ENCODE measurements at regions not wholly inside any gene's neighbourhood (a gene's known extent, or its start where the extent isn't known, plus 50 kb on each side); places are given as distances from the start of the nearest gene placed in this dataset.
"Not testable (repeated sequence)": the region's sequence is repeated elsewhere in the genome, so short reads cannot be mapped to it uniquely, and the experiment has no call there.

- no peak for TF ChIP-seq CTCF (IDR thresholded peaks at IDR 0.05; ENCODE audit: low read depth, low read length, missing control alignments)
- no peak overlapping the region for H3K4me3 ChIP-seq (ENCODE audit: low read depth, low read length)
- in situ Hi-C loops (cut with HindIII; ENCODE audit: low sequenced_read_pairs) = no loop called here
- DNase-seq (ENCODE audit: low read depth) = no peak
Observed at GRCh38 chr1:163973586-163973985, 585.4 kb upstream of the PBX1 start.

- TF ChIP-seq CTCF (IDR thresholded peaks at IDR 0.05; ENCODE audit: low read depth, low read length, missing control alignments) = no peak
- in situ Hi-C loops (cut with HindIII; ENCODE audit: low sequenced_read_pairs) = no loop called here
- no peak for DNase-seq (ENCODE audit: low read depth)
- no peak overlapping the region for H3K4me3 ChIP-seq (ENCODE audit: low read depth, low read length)
Observed at GRCh38 chr1:163974120-163974519, 584.9 kb upstream of the PBX1 start.

- in situ Hi-C loops (cut with HindIII; ENCODE audit: low sequenced_read_pairs) = no loop called here
- DNase-seq (ENCODE audit: low read depth) = no peak
- no peak overlapping the region for H3K4me3 ChIP-seq (ENCODE audit: low read depth, low read length)
- no peak for TF ChIP-seq CTCF (IDR thresholded peaks at IDR 0.05; ENCODE audit: low read depth, low read length, missing control alignments)
Observed at GRCh38 chr1:163980394-163980793, 578.6 kb upstream of the PBX1 start.

- in situ Hi-C loops (cut with HindIII; ENCODE audit: low sequenced_read_pairs) = no loop called here
- no peak overlapping the region for H3K4me3 ChIP-seq (ENCODE audit: low read depth, low read length)
- DNase-seq (ENCODE audit: low read depth) = no peak
- no peak for TF ChIP-seq CTCF (IDR thresholded peaks at IDR 0.05; ENCODE audit: low read depth, low read length, missing control alignments)
Observed at GRCh38 chr1:163981500-163982030, 577.4 kb upstream of the PBX1 start.

- no peak for TF ChIP-seq CTCF (IDR thresholded peaks at IDR 0.05; ENCODE audit: low read depth, low read length, missing control alignments)
- H3K4me3 ChIP-seq (ENCODE audit: low read depth, low read length) = no peak overlapping the region
- in situ Hi-C loops (cut with HindIII; ENCODE audit: low sequenced_read_pairs) = no loop called here
- DNase-seq (ENCODE audit: low read depth) = no peak
Observed at GRCh38 chr1:163983097-163983496, 575.9 kb upstream of the PBX1 start.

- H3K4me3 ChIP-seq (ENCODE audit: low read depth, low read length) = no peak overlapping the region
- no peak for DNase-seq (ENCODE audit: low read depth)
- TF ChIP-seq CTCF (IDR thresholded peaks at IDR 0.05; ENCODE audit: low read depth, low read length, missing control alignments) = no peak
- in situ Hi-C loops (cut with HindIII; ENCODE audit: low sequenced_read_pairs) = no loop called here
Observed at GRCh38 chr1:163985700-163986099, 573.3 kb upstream of the PBX1 start.

- TF ChIP-seq CTCF (IDR thresholded peaks at IDR 0.05; ENCODE audit: low read depth, low read length, missing control alignments) = no peak
Observed at GRCh38 chr1:163999131-163999530, 559.9 kb upstream of the PBX1 start.

GRCh38 chr1:164006186-164006585, 552.8 kb upstream of the PBX1 start:
- DNase-seq (ENCODE audit: low read depth) = not testable (repeated sequence)

More at GRCh38 chr1:163999131-163999530, 559.9 kb upstream of the PBX1 start:
- DNase-seq (ENCODE audit: low read depth) = no peak
- in situ Hi-C loops (cut with HindIII; ENCODE audit: low sequenced_read_pairs) = no loop called here
- H3K4me3 ChIP-seq (ENCODE audit: low read depth, low read length) = no peak overlapping the region

More at GRCh38 chr1:164006186-164006585, 552.8 kb upstream of the PBX1 start:
- H3K4me3 ChIP-seq (ENCODE audit: low read depth, low read length); in situ Hi-C loops (cut with HindIII; ENCODE audit: low sequenced_read_pairs): not testable (repeated sequence)

Measured in astrocyte of the cerebellum (primary cell).